GM19240 (cell line): ENCODE measurements at regions not wholly inside any gene's neighbourhood (a gene's known extent, or its start where the extent isn't known, plus 50 kb on each side); places are given as distances from the start of the nearest gene placed in this dataset.

Experiments
- DNase-seq: peaks from one replicate; pipeline ENCODE4 v3.0.0; 2011; ENCODE audit warnings: low spot score; ENCODE audit not compliant: insufficient read length

- no peak for DNase-seq
Observed at GRCh38 chrX:110430293-110431076, 71.8 kb downstream of the RTL9 start.

- no peak for DNase-seq
Observed at GRCh38 chrX:110432091-110432905, 73.7 kb downstream of the RTL9 start.

GRCh38 chrX:110432906-110433215 is 74.2 kb downstream of the RTL9 start:
- DNase-seq = no peak

DNA sequence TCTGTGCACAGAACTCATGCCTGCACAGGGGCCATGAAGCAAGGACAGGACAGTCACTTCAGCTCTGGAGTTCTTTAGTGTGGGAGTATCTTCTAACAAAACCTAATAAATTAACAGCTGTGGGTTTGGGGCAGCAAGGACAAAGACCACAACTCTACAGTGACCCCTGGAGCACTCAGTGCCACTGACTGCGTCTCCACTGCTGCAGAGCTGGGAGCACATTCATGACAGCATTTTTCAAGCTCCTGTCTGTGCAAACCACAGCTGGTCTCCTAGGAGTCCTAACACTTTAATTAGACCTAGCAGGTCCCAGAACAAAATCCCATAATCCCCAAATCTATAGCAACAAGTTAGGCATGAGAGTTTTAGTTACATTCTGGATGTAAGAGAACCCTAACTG is 76.5 kb downstream of the RTL9 start:
- no peak for DNase-seq

GRCh38 chrX:110436523-110436922 is 77.9 kb downstream of the RTL9 start:
- DNase-seq = no peak

DNA sequence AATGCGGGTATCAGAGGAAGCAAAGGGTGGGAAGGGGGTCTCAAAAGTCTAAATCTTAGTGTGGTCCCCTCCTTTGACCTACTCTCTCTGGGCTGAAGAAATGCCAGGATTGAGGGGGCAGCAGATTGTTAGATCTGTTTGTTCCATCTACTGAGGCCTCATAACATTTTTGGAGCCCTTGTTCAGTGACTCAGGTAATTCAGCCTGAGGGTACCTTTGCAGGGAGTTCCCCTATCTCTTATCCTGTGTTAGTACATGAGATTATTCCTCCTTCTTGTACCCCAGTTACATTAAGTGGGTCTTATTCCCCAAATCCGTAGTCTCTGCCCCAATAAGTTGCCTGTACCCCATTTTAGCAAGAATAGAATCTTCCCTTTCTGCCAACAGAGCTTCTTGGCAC is 79.0 kb downstream of the RTL9 start:
- no peak for DNase-seq

DNA sequence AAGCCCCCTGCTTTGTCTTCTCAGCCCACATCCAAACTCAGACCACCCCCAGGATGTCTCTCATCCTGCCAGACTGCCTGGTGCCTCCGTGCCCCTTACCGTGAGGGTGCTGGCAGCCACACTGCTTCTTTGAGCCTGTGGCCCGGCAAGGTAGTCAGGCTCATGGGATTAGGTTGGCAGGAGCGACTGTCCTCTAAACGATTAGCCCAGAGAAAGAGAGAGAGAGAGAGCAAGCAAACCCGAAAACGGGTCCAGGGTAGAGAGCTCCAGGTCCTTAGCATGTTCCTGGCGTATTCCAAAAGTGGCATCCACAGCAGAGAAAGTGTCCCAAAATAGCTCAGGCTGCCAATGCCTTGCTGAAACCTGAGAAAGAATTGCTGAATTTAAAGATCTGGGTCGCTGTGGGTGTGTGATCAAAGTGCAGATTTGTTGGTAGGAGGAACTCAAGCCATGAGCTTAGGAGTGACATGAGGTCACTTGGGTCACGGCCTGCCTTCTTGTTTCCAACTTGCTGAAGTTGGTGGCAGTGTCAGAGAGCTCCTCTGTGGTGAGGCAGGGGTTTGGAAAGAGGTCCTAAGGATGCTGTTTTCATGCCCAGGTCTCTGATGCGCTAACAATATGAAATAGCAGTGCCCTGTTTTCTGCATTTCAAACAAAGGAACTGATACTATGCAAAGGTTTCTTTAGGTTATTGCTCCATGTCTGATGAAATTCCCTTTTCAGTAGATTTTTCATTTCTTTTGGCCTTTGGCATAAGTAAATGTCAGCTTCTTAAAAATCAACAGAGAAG is 81.6 kb downstream of the RTL9 start:
- no peak for DNase-seq

DNA sequence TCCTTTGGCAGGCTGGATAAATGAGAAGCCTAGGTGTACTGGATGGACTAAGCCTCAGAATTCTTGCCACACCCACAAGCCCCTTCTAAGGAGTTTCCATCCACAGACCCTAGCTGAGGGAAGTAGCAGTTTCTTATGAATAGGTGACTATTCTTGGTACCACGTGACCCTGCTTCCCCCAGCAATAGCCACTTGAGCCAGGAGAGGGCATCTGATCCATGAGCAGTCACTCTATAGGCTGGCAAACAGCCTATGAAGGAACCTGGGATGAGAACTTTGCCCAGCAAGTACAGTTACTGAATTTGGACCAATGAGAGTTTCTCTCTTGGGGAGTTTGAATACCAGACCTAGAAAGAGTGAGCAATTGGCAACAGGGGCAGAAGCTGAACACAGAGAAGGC is 84.0 kb downstream of the RTL9 start:
- DNase-seq = peak; percentile 28

DNA sequence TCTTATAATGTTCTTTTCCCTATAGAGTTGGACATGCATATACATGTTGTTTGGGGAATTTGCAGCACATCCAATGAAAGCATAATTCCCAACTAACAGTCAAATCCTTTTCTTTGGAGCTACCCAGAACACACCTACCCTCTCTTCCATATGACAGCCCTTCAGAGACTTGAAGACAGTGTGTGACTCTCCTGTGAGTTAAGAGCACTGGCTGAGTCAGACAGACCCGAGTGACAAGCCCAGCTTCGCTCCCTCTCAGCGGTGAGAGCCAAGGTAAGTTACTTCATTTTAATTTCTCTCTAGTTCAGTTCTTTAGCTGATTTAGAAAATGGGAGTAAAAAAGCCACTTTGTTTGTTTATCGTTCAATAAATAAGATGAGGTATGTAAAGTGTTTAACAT is 86.3 kb downstream of the RTL9 start:
- DNase-seq = no peak

GRCh38 chrX:110448459-110448858 is 89.8 kb downstream of the RTL9 start:
- DNase-seq = no peak

DNA sequence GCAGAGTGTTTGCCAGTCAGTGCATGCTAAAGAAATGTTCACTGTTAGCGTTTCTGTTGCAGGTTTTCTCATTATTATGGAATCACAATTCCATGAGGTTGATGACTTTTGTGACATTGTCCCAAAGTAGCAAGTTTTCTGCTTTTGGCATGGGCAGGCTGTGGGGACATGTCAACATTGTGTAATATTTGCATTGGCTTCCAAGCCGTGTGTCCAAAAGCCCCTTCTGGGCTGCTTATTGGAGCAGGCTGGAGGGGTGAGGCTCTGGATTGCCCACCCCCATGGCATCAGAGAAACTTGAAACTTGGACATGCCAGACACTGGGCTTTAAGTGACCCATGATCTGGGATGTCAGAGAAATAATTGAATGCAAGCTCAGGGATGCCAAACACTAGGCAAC is 90.7 kb downstream of the RTL9 start:
- no peak for DNase-seq

GRCh38 chrX:110450050-110450449 is 91.4 kb downstream of the RTL9 start:
- peak; percentile 51 for DNase-seq

DNA sequence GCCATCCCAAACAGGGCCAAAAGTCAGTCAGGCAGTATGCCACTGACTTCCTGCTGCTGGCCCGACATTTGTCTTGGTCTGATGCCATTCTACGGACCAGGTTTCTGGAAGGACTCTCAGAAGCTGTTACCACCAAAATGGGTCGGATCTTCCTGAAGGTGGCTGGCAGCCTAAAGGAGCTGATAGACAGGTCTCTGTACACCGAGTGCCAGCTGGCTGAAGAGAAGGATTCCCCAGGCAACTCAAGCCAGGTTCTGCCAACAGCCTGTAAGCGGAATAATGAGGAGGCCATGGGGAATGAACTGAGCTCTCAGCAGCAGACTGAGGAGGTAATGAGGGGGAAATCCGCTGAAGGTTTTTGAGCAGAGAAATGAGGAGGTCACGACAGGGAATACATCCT is 95.7 kb downstream of the RTL9 start:
- DNase-seq = no peak

DNA sequence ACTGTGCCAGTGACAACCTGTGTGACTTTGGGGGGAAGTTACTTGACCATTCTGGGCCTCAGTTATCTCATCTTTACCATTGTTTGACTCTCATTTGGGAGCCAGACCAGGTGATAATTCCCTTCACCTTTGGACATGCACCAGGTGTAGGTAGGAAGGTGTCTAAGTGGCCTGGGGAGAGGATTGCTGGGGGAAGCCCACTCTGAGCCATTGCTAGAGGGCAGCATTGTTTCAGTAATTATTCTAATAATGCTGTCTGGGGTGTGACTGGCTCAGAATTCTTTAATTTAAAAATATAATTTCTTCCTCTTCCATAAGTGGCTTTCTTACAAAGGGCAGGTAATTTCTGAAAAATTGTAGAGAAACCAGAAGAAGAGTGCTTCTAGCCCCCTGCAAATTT is 104.3 kb downstream of the RTL9 start:
- no peak for DNase-seq

- no peak for DNase-seq
Observed at GRCh38 chrX:110466790-110467189, 108.1 kb downstream of the RTL9 start.

DNA sequence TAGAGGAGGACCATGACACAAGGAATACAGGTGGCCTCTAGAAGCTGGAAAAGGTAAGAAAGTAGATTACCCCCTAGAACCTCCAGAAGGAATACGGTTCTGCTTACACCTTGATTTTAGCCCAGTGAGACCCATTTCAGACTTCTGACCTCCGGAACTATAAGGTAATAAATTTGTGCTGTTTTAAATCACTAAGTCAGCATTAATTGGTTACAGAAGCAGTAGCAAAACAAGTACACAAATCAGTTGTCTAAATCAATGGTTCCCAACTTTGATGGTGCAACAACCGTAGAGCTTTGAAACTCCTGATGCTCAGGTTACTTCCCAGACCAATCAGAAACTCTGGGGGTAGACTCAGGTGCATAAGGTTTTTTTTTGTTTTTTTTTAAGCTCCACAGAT is 113.6 kb downstream of the RTL9 start:
- no peak for DNase-seq

DNA sequence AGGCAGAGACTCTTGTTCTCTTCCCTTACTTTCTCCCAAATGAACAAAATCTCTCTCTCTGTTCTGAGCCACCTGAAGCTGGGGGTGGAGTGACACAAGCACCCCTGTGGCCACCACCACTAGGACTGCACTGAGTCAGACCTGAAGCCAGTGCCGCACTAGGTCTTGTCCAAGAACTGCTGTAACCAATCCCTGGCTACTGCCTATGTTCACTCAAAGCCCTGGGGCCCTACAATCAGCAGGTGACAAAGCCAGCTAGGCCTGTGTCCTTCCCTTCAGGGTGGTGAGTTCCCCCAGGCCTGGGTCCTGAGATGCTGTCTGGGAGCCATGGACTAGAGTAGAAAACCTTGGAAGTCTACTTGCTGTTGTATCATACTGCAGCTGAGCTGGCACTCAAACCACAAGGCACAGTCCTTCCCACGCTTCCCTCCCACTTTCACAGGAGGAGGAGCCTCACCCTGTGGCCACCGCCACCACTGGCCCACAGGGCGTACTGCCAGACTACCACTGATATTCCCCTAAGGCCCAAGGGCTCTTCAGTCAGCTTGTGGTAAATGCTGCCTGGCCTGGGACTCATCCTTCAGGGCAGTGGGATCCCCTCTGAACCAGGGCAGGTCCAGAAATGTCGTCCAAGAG is 119.1 kb downstream of the RTL9 start:
- DNase-seq = no peak

DNA sequence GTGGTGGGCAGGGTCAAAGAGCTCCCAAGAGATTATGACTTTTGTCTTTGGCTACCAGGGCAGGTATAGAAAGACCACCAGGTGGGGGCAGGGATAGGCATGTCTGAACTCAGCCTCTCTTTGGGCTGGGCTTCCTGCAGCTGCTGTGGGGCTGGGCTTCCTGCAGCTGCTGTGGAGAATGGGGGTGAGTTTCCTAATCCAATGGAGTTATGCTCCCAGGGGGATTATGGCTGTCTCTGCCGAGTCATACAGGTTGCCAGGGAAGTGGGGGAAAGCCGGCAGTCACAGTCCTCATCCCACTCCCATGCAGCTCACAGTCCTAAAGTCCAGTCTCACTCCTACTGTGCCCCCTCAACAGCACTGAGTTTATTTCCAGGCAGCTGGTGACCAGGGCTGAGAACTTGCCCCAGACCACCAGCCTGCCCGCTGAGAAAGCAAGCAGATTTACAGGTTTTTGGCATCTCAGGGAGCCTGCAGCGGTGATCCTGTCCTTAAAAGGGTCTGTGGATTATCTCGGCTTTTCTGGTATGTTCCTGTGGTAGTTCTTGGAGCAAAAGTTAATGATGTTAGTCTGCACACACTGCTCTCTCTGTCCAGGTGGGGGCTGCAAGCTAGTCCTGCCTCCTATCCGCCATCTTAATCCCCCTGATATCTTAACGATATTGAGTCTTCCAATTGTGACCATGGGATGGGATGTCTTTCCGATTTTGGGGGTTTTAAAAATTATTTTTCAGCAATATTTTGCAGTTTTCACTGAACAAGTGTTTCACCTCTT is 133.4 kb downstream of the RTL9 start:
- DNase-seq = no peak

GRCh38 chrX:110504947-110505346 is 146.3 kb downstream of the RTL9 start:
- DNase-seq = no peak

GRCh38 chrX:110509755-110510532 is 151.3 kb downstream of the RTL9 start:
- DNase-seq = no peak
